Right renal cortex interstitium (tissue), 3 donors: ENCODE measurements at regions not wholly inside any gene's neighbourhood (a gene's known extent, or its start where the extent isn't known, plus 50 kb on each side); places are given as distances from the start of the nearest gene placed in this dataset.
"Not testable (repeated sequence)": the region's sequence is repeated elsewhere in the genome, so short reads cannot be mapped to it uniquely, and the experiment has no call there.

Experiments
- DNase-seq, 3 donors: peaks; one replicate each; pipeline ENCODE4 v3.0.0-alpha.2; 2013; ENCODE audit warnings: low read depth in 3 of 3, low spot score in 2 of 3

GRCh38 chr14:89661392-89661791 lies 244.4 kb upstream of the FOXN3 start:
- no peak for DNase-seq

GRCh38 chr14:89660625-89661233 lies 243.7 kb upstream of the FOXN3 start:
- DNase-seq = not testable (repeated sequence)

DNA sequence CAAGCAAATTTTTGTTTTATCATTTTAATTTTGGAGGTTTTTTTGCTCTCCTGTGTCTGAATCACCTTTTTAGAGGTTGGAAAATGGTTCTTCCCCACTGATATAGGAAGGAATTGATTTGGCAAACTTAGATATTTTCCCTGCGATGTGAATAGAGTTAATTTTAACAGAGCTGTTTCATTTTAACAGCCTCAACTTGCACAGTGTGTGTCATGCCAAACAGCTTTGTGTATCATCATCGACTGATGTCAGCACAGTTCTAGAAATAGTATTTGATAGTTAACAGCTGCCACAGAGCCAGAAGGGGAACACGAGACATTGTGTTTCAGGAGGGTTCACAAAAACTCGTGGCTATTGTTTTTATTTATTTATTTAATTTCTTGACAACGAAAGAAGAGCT lies 243.1 kb upstream of the FOXN3 start:
- no peak for DNase-seq

DNA sequence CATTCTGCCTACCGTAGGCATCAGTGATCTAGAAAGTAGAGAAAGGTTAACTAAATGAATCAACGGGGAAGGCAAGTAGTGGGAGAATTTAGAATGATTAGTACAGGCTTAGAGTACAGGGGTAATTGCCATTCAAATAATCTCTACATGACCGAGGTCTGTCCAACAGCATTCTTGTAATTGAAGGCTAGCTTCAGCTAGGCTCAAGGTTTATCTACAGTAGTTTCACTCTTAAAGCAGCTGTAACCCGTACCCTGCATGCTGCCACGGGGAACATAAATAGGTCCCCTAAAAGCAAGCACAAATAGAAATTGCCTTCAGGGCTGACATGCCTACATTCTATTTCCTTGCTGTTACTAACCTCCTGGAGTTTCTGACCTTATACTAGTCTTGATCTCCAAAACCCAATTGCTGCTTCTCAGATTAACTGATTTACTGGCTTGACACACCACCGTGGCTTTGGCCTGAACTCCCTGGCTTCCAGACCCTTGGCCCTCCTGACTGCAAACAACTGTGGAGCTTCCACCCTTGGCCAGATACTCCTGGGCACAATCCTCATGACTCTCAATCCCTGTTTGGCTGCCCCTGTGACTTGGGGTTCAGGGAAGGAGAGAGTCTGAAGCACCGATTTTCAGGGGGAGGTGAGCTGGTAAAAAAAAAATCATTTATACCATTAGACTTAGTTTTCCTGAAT lies 242.1 kb upstream of the FOXN3 start:
- DNase-seq = no peak

DNA sequence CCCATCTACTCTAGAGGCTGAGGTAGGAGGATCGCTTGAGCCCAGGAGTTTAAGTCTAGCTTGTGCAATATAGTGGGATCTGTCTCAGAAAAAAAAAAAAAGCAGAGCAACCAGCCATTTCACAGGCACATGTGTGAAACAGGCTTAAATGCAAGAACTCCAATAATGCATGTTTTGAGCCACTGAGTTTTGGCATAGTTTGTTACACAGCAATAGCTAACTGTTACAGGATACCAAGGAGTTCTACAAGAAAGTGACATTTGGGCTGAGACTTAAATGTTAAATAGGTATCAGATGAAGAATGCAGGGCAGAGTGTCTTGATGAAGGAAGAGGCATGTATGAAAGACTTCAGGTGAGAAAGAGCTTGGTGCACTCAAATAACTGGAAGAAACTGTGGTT lies 240.0 kb upstream of the FOXN3 start:
- DNase-seq = no peak

GRCh38 chr14:89654998-89655397 lies 238.0 kb upstream of the FOXN3 start:
- DNase-seq = no peak

DNA sequence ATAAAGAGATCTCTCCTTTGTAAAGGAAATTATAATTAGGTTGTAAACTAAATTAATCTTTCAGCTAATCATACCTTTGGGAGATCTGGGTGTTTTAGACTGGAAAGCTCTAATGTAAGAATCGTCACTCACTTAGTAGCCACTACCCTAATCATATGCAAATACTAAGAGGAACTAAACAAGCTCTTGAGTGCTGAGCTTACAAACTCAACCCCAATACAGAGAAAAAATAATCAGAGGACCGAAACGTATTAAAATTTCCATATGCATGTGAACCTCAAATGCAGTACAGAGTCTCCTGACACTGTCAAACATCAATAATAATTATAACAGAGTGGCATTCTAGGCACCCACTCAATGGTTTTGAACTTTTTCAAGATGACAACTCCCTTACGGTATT lies 235.3 kb upstream of the FOXN3 start:
- no peak for DNase-seq

- no peak for DNase-seq
These were observed 234.8 kb upstream of the FOXN3 start for GRCh38 chr14:89651805-89652204.

DNA sequence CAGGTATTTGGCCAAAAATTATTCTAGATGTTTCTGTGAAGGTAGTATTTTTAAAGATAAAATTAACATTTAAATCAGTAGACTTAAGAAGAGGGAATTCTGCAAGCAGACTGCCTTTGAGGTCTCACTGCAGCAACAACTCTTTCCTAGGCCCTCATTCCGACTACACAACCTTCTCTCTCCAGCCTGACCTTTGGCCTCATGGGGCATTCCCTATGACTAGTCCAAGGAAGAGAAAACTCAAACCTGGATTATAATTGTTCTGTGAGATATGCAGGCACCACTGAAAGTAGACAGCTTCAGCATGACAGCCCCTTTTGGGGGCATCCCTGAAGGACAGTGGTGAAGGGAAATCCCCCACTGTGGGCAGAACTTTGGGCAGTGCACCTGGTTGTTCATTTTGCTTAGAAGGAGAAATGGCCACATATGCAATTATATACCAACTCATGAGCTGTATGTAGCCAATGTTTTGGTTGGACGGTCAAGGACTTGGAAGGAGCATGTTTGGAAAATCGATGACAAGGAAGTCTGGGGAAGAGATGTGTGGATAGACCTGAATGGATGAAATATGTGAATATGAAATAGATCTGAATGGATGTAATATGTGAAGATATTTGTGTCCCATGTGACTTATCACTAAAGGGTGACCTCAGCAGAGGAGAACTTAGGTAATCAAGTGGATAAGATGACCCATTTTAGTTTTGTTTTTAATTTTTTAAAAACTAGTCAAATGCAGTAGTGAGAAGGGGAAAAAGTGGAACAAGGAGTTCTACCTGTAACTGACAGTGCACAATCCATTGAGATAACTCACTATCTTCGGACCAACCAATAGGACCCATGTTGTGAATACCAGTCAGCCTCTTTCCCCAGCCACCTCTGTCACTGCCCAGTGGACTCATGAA lies 233.3 kb upstream of the FOXN3 start:
- no peak for DNase-seq

GRCh38 chr14:89649451-89650075 lies 232.5 kb upstream of the FOXN3 start:
- DNase-seq = no peak

GRCh38 chr14:89648924-89649323 lies 231.9 kb upstream of the FOXN3 start:
- no peak for DNase-seq

DNA sequence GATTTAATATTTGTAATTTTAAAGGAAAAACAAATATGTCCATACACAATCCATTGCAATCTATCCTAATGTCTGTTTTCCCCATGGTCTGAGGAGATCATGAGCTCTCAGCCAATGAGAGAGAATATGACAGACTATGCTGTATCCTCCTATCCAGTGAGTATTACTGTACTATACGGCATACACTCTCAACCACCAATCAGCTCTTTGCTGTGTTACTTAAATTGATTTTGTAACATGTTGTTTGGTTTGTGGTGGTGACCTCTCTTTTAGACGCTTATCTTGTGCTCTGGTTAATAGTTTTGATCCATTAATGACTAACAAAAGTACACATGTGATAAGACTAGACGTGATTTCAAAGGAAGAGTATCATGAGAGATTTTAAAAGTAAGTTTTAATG lies 231.5 kb upstream of the FOXN3 start:
- DNase-seq = no peak

- no peak for DNase-seq
These were observed 229.9 kb upstream of the FOXN3 start for GRCh38 chr14:89646971-89647370.

GRCh38 chr14:89644641-89645040 lies 227.6 kb upstream of the FOXN3 start:
- DNase-seq = no peak

- no peak for DNase-seq
These were observed 224.6 kb upstream of the FOXN3 start for GRCh38 chr14:89641495-89642175.

DNA sequence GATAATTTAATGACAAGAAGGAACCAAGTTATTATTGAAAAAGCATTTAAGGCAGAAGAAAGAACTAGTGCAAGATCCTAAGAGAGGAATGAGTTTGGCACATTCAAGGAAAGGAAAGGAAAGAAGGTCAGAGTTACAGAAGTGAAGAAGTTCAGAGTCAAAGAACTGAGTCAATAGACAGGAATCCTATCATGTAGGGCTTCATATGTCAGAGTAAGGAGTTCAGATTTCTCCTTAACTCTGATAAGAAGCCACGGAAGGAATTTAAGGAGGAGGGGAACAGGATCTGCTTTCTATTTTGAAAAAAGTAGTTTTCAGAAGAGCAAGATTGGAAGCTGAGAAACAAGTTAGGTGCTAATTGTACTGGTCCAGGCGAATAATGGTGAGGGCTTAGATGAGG lies 223.1 kb upstream of the FOXN3 start:
- DNase-seq = no peak

GRCh38 chr14:89639687-89640086 lies 222.7 kb upstream of the FOXN3 start:
- no peak for DNase-seq

DNA sequence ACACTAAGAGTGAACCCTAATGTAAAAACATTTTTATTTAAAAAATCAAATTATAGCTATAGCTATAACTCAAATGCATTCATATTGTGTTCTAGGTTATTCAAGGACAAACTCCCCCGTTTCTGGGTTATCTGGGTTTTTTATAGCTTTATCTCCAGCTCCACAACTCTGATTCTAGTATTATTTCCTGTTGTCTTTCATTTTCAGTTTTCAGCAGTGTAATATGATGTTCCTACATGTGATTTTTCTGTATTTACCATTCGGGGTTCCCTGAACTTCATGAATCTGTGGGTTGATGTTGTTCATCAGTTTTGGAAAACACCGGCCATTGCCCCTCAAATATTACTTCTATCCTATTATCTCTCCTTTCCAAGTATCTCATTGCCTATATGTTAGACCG lies 221.9 kb upstream of the FOXN3 start:
- DNase-seq = no peak

GRCh38 chr14:89637581-89637980 lies 220.5 kb upstream of the FOXN3 start:
- DNase-seq = no peak

GRCh38 chr14:89635615-89636014 lies 218.6 kb upstream of the FOXN3 start:
- no peak for DNase-seq

DNA sequence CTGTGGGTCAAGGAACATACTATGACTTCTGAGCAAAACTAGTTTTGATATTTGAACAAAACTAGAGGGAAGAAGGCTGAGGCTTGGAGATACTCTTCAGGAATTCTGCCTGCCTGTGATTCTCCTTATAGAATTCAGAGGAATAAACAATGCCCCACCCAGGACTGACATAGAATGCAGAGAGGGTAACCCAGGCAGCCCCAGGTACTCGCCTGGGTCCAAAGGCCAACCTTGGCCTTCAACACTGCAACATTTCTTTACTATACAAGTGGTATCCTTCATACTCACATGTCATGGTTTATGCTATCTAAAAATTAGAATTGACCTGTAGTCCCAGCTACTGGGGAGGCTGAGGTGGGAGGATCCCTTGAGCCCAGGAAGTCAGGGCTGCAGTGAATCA lies 217.0 kb upstream of the FOXN3 start:
- DNase-seq = no peak
